Activated CD4-positive, alpha-beta memory T cell treated with anti-CD3 and anti-CD28 coated beads, Interleukin-2, amount 10 ng/mL, durations not matched to agents 7 days and 5 days (primary cell): ENCODE measurements at regions not wholly inside any gene's neighbourhood (a gene's known extent, or its start where the extent isn't known, plus 50 kb on each side); places are given as distances from the start of the nearest gene placed in this dataset.
"Not testable (repeated sequence)": the region's sequence is repeated elsewhere in the genome, so short reads cannot be mapped to it uniquely, and the experiment has no call there.

Experiments
- CTCF ChIA-PET: fragments of 350-600 bp; sonication (Branson Sonifier 250); formaldehyde crosslinking; loops from one replicate; lab custom pipeline; 2021; ENCODE audit warnings: antibody characterized with exemption, inconsistent platforms; lab: Charles Lee
- POLR2A ChIA-PET: fragments of 350-600 bp; sonication (Branson Sonifier 250); formaldehyde crosslinking; loops from one replicate; lab custom pipeline; 2021; ENCODE audit warnings: antibody characterized with exemption; lab: Charles Lee
- DNase-seq: peaks from one replicate; pipeline ENCODE4 v3.0.0-alpha.2; 2020
- H3K27ac Mint-ChIP-seq: one replicate; pipeline ENCODE4 v1.8.0; 2021; ENCODE audit warnings: mild to moderate bottlenecking, mixed read lengths
- H3K27me3 Mint-ChIP-seq: one replicate; pipeline ENCODE4 v1.8.0; 2021; ENCODE audit warnings: mixed read lengths
- H3K36me3 Mint-ChIP-seq: one replicate; pipeline ENCODE4 v1.8.0; 2021; ENCODE audit warnings: low read depth, mixed read lengths
- H3K4me1 Mint-ChIP-seq: one replicate; pipeline ENCODE4 v1.8.0; 2021; ENCODE audit warnings: mixed read lengths
- H3K4me3 Mint-ChIP-seq: one replicate; pipeline ENCODE4 v1.8.0; 2021; ENCODE audit warnings: mild to moderate bottlenecking, mixed read lengths
- H3K9me3 Mint-ChIP-seq: one replicate; pipeline ENCODE4 v1.8.0; 2021; ENCODE audit warnings: mixed read lengths

DNA sequence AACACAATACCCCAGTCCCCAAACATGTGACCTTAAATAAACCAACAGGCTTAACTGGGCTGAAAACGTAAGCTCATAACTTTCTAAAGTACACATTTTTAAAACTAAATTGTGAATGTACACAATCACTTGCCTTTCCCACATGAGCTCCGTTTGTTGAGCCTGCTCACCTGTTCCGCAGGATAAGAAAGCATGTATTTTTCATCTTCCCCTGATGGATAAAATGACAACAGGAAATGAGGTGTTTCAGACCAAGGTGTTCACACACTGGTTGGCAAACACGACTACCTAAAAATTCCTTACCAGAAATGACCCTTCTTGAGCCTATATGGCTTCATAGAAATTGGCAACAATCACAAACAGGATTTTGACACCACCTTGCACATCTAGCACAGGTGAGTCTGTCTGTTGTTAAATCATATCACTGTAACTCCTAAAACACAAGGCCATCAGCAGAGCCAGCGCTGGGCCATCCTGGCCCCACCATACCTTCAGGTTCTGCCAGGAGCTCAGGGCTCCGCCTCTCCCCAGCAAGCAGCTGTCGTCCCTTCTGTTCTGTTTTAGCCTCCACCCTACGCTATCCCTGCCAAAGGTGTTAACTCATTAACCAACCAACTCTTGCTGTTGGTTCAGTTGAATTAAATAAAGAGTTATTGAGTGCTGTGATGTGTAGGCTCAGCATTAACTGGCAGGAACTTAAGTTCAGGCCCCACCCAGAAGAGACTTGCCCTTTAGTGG, 73.6 kb upstream of the RNF32 start:
- Mint-ChIP-seq H3K36me3 (peaks cover 8% of the 10 kb centered on the region), H3K9me3 (peaks cover 18% of the 10 kb centered on the region), H3K27ac (no peak overlapping the region), H3K27me3 (peaks cover 9% of the 10 kb centered on the region), H3K4me3 (no peak overlapping the region), H3K4me1 (no peaks in the 10 kb centered on the region)
- no peak for DNase-seq
- POLR2A ChIA-PET = no interaction called here
- CTCF ChIA-PET = no interaction called here

DNA sequence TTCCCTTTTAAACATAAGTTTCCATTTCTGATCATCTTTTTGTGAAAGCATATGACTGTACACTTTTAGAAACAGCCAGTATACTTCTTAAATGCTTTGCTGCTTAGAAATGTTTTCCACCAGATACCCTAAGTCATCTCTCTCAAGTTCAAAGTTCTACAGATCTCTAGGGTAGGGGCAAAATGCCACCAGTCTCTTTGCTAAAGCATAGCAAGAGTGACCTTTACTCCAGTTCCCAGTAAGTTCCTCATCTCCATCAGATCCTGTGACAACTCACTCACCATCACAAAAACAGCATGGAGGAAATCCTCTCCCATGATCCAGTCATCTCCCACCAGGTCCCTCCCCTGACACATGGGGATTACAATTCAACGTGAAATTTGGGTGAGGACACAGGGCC, 75.6 kb upstream of the RNF32 start:
- H3K4me1 Mint-ChIP-seq, POLR2A ChIA-PET, DNase-seq, H3K36me3 Mint-ChIP-seq, H3K27ac Mint-ChIP-seq, H3K4me3 Mint-ChIP-seq: not testable (repeated sequence)
- peaks cover 18% of the 10 kb centered on the region for H3K9me3 Mint-ChIP-seq
- H3K27me3 Mint-ChIP-seq = peaks cover 17% of the 10 kb centered on the region
- CTCF ChIA-PET = interaction anchor here (1.0 kb wide), 1 partner anchor 9 kb away, joined by 3 read pairs; no protein-coding TSS in a partner anchor

DNA sequence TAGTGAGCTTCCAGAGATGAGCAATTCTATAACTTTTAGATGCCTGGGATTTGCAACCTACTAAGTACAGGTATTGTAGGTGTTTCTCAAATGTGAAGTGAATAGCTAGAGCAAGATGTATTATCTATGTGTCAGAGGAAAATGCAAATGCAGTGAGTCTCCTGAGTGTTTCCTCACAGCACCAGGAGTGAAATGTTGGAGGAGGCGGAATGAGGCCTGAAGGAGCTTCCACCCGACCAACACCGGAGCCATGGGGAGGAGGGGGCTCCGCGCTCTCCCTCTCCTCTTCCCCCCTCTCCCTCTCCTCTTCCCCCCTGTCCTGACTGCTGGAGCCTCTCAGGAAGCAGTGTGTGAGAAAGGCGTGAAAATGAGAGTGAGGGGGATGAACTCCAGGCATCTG, 79.9 kb upstream of the RNF32 start:
- Mint-ChIP-seq H3K27me3 (peaks cover 15% of the 10 kb centered on the region), H3K9me3 (peaks cover 17% of the 10 kb centered on the region), H3K27ac (no peak overlapping the region), H3K36me3 (peaks cover 7% of the 10 kb centered on the region), H3K4me3 (no peak overlapping the region), H3K4me1 (no peaks in the 10 kb centered on the region)
- POLR2A ChIA-PET = no interaction called here
- CTCF ChIA-PET = no interaction called here
- no peak for DNase-seq

DNA sequence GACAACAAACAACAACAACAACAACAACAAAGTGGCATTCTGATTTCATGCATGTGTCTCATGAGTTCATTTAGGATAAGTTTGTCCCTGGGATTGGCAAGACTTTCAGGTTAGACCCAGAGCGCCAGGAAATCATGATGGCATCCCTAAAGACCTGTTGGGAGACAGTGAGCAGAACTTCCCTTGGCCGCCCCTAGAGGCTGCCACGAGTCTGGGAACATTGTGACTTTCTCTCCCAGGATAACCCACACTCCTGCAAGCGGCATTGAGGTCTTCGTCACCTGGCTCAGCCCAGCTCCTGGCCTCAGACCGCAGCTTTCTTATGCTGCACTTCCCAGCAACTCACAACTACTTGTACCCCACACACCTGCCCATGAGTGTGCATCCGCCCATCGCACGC, 80.5 kb upstream of the RNF32 start:
- no peak overlapping the region for H3K4me3 Mint-ChIP-seq

DNA sequence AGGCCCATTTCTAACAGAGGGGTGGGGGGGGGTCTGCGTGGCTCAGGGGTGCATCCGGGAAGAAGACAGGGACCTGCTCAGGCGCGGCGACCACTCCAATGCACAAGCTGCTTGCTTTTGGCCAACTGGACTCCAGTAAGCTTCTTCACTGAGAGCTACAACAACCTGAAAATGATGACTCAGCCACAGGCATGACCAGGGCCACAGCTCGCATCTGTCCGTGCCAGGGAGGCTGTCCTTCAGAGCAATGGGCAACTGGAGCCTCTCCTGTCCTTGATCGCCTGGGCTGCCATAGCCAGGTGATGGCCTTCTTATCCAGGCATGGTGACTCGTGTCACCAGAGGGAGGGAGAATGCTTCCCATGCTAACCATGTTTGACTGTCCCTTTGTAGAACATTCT, 81.6 kb upstream of the RNF32 start:
- H3K36me3 Mint-ChIP-seq = no peaks in the 10 kb centered on the region
- CTCF ChIA-PET = no interaction called here
- no peak overlapping the region for H3K27ac Mint-ChIP-seq
- POLR2A ChIA-PET = no interaction called here
- H3K4me3 Mint-ChIP-seq = no peak overlapping the region
- no peaks in the 10 kb centered on the region for H3K4me1 Mint-ChIP-seq
- peaks cover 8% of the 10 kb centered on the region for H3K27me3 Mint-ChIP-seq
- DNase-seq = no peak
- peaks cover 5% of the 10 kb centered on the region for H3K9me3 Mint-ChIP-seq

More for the DNA sequence above, 80.5 kb upstream of the RNF32 start:
- H3K27ac Mint-ChIP-seq = no peak overlapping the region
- no peaks in the 10 kb centered on the region for H3K4me1 Mint-ChIP-seq
- H3K36me3 Mint-ChIP-seq = peaks cover 3% of the 10 kb centered on the region
- DNase-seq = no peak
- peaks cover 12% of the 10 kb centered on the region for H3K9me3 Mint-ChIP-seq
- H3K27me3 Mint-ChIP-seq = peaks cover 12% of the 10 kb centered on the region
- ChIA-PET POLR2A (no interaction called here), CTCF (no interaction called here)

DNA sequence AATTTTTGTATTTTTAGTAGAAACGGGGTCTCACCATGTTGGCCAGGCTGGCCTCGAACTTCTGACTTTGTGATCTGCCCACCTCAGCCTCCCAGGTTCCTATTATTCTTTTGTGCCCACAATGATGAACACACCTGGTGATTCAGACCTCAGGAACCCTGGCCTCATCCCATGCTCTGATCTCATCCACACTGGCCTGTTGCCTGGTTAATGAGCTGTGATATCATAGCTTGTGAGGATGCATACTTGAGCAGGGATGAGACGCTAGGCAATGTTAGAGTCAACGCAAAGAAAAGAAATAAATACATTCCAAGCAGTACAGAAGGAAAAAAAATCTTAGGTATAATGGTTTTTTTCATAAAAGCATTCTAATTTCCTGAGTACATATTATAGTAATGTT, 82.4 kb upstream of the RNF32 start:
- POLR2A ChIA-PET = no interaction called here
- no peak for DNase-seq
- H3K4me3 Mint-ChIP-seq = no peak overlapping the region
- H3K4me1 Mint-ChIP-seq = no peaks in the 10 kb centered on the region
- H3K9me3 Mint-ChIP-seq = no peaks in the 10 kb centered on the region
- no peak overlapping the region for H3K27ac Mint-ChIP-seq
- CTCF ChIA-PET = no interaction called here
- no peaks in the 10 kb centered on the region for H3K36me3 Mint-ChIP-seq
- H3K27me3 Mint-ChIP-seq = peaks cover 10% of the 10 kb centered on the region

DNA sequence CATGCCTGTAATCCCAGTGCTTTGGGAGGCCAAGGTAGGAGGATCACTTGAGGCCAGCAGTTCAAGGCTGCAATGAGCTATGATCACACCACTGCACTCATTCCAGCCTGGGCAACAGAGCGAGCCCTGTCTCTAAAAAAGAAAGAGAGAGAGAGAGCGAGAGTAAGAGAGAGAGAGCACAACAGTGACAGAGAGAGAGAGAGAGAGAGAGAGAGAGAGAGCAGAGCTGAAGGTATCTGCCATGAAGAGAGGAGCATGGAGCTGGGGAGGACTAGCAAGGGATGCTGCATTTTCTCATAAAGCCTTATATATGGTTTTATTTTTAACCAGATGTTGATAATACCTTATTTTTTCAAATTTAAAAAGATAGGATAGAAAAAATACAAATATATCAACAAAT, 84.5 kb upstream of the RNF32 start:
- Mint-ChIP-seq H3K4me1 (no peaks in the 10 kb centered on the region), H3K27ac (no peak overlapping the region), H3K9me3 (no peaks in the 10 kb centered on the region), H3K36me3 (no peaks in the 10 kb centered on the region), H3K4me3 (no peak overlapping the region), H3K27me3 (peaks cover 8% of the 10 kb centered on the region)
- ChIA-PET CTCF (interaction anchor here (0.9 kb wide), 1 partner anchor 10 kb away, joined by 3 read pairs; no protein-coding TSS in a partner anchor), POLR2A (no interaction called here)
- DNase-seq = no peak

DNA sequence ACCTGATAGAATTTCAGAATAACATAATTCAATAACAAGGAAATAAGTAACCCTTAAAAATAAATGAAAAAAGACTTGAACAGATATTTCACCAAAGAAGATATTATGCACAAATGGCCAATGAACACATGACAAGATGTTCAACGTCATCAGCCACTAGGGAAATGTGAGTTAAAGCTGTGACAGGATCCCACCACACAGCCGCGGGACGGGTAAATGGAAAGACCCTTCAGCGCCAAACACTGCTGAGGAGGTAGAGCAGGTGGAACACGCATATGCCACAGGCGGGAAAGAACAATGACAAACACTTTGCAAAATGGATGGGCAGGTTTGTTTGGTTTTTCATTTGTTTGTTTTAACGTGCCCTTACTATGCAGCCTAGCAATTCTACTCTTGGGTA, 86.1 kb upstream of the RNF32 start:
- Mint-ChIP-seq H3K4me3 (no peak overlapping the region), H3K36me3 (no peaks in the 10 kb centered on the region), H3K4me1 (no peaks in the 10 kb centered on the region), H3K9me3 (peaks cover 2% of the 10 kb centered on the region), H3K27me3 (peaks cover 6% of the 10 kb centered on the region), H3K27ac (no peak overlapping the region)
- ChIA-PET CTCF (no interaction called here), POLR2A (no interaction called here)
- no peak for DNase-seq

DNA sequence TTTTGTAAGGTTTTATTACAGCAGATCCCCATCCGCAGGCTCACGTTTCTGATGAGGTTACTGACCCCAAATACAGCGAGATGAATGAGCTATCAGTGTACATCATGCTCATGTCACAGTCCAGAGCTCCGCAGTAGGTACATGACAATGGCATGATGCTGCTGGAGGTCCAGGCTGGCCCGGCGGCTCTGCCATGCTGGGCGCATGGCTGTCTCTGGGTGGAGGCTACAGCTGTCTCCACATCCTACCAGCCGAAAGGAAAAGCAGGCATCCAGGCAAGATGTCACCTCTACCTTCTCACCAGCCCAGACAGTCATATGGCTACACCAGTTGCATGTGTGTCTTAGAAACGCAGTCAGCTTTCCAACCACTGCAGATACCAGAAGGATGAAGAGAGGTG, 90.9 kb upstream of the RNF32 start:
- no peak for DNase-seq
- Mint-ChIP-seq H3K27ac (no peak overlapping the region), H3K4me1 (no peaks in the 10 kb centered on the region), H3K9me3 (peaks cover 5% of the 10 kb centered on the region), H3K36me3 (no peaks in the 10 kb centered on the region), H3K4me3 (no peak overlapping the region), H3K27me3 (peaks cover 8% of the 10 kb centered on the region)
- POLR2A ChIA-PET = no interaction called here
- CTCF ChIA-PET = no interaction called here

DNA sequence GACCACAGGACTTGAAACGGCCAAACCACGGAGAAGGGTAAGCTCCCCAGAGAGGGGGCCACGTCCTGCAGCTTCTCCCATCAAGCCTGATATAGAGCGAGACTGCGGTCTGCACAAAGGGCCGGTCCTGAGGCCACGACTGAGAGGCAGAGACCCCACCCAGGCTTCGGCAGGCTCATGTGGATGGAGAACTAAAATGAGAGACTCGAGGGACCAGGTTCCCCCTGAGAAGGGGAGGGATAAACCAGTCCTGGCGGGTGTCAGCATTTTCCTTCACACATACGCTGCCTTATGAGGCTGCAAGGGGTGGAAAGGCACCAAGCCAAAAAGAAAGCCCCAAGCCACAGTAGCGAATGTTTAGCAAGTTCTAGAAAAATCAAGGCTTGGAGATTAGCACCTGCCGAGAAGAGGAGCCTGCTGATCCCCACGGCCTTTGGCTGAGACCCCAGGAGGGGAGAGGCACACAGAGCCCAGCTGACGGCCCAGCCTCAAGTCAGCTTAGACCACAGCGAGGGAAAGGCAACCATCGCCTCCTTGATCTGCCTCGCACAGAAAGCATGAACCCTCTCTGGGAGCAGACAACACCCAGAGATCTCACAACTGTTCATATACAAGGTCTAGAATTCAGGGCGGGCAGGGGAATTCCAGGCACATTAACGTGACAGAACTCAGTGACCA, 92.6 kb upstream of the RNF32 start:
- H3K4me3 Mint-ChIP-seq = no peak overlapping the region
- ChIA-PET CTCF (interaction anchor here (0.7 kb wide), 1 partner anchor 188 kb away, joined by 3 read pairs; no protein-coding TSS in a partner anchor), POLR2A (no interaction called here)
- no peaks in the 10 kb centered on the region for H3K4me1 Mint-ChIP-seq
- H3K9me3 Mint-ChIP-seq = peaks cover 5% of the 10 kb centered on the region
- DNase-seq = no peak
- peaks cover 6% of the 10 kb centered on the region for H3K27me3 Mint-ChIP-seq
- no peak overlapping the region for H3K27ac Mint-ChIP-seq
- no peaks in the 10 kb centered on the region for H3K36me3 Mint-ChIP-seq

DNA sequence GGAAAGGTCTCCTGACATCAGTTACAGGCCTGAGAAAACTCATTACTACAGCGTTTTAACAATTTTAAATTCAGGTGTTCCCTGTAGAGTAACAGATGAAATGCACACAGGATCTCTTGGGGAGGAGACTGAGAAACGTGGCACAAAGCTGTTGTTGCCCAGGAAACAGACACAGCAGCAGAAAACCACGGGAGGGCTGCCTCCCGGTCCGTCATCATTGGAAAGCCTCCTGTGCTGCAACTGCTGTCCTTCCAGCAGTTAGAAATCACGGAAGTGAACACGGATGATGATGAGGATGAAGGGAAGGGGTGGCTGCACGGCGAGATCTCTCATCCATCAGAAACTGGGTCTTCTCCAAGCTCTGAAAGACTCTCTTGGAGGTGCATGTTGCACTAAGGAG, 94.6 kb upstream of the RNF32 start:
- Mint-ChIP-seq H3K4me3 (no peak overlapping the region), H3K27me3 (peaks cover 2% of the 10 kb centered on the region), H3K36me3 (no peaks in the 10 kb centered on the region), H3K27ac (no peak overlapping the region), H3K4me1 (no peaks in the 10 kb centered on the region), H3K9me3 (peaks cover 5% of the 10 kb centered on the region)
- no peak for DNase-seq
- POLR2A ChIA-PET = no interaction called here
- CTCF ChIA-PET = no interaction called here

DNA sequence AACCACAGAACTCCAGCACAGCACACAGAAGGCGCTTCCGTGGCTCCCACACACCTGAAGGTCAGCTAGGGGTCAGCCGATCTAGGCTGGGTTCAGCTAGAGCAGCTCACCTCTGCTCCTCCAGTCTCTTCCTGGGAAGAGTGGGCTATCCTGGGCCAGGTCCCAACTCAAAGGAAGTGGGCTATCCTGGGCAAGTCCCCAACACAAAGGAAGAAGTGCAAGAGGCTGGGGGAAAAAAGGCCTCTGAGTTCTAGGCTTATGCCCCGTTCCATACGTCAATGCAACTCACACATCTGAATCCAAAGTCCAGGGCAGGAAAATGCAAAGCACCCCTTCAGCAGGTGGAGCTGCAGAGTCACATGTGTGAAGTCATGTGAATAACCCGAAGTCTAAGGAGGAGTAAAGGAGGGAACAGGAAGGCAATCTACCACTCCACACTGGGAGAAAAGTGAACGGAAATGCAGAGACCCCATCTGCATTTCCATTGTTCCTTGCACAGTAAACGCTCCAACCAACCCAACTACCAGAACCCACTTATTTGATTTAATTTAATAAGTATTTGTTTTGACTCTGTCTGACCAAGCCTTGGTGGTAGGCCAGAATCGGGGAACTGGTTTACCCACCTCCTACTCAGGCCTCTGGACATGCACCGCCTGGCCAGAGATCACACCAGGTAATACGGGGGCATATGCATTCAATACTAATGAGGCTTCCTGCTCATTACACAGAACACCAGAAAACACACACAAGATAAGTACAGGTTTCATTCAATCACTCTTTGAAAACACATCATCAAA, 95.5 kb upstream of the RNF32 start:
- no peaks in the 10 kb centered on the region for H3K36me3 Mint-ChIP-seq
- H3K27ac Mint-ChIP-seq = no peak overlapping the region
- no peak overlapping the region for H3K4me3 Mint-ChIP-seq
- no peaks in the 10 kb centered on the region for H3K4me1 Mint-ChIP-seq
- ChIA-PET POLR2A (no interaction called here), CTCF (no interaction called here)
- peaks cover 2% of the 10 kb centered on the region for H3K27me3 Mint-ChIP-seq
- no peak for DNase-seq
- peaks cover 5% of the 10 kb centered on the region for H3K9me3 Mint-ChIP-seq
